Breast epithelium (tissue), 4 donors: ENCODE measurements at regions not wholly inside any gene's neighbourhood (a gene's known extent, or its start where the extent isn't known, plus 50 kb on each side); places are given as distances from the start of the nearest gene placed in this dataset.

Source experiments
- DNase-seq, 2 donors: peaks; one replicate each; pipeline ENCODE4 v3.0.0-alpha.2; 2019; ENCODE audit warnings: low spot score in 2 of 2
- H3K27ac ChIP-seq, 2 donors: fragments of 200-600 bp; sonication (generic) in 1 of 2; one replicate each; pipeline ENCODE4 v1.5.1; 2016 to 2019; ENCODE audit warnings: mild to moderate bottlenecking in 1 of 2
- H3K27me3 ChIP-seq, 2 donors: fragments of 200-600 bp; sonication (generic) in 1 of 2; one replicate each; pipeline versions ENCODE4 v1.5.1 to v1.6.0; 2017 to 2019; ENCODE audit warnings: control low read depth in 1 of 2, mild to moderate bottlenecking in 1 of 2
- H3K36me3 ChIP-seq: fragments of 200-600 bp; one replicate; pipeline ENCODE4 v1.5.1; 2019
- H3K4me1 ChIP-seq, 2 donors: fragments of 200-600 bp; sonication (generic); one replicate each; pipeline ENCODE4 v1.5.1; 2016 to 2019; ENCODE audit warnings: control low read depth in 1 of 2
- H3K4me3 ChIP-seq, 3 donors: fragments of 200-600 bp; sonication (generic); 1 replicate in 2 of 3; 2 replicates in 1 of 3; pipeline ENCODE4 v1.5.1; 2016 to 2019; ENCODE audit warnings: mild to moderate bottlenecking in 3 of 3, moderate library complexity in 2 of 3
- H3K9me3 ChIP-seq, 2 donors: fragments of 200-600 bp; sonication (generic) in 1 of 2; one replicate each; pipeline ENCODE4 v1.5.1; 2016 to 2019; ENCODE audit warnings: control low read depth in 1 of 2
- CTCF ChIP-seq, 3 donors: fragments of 450-650 bp; IDR thresholded peaks; one replicate each; pipeline ENCODE4 v1.5.1; 2016 to 2017; ENCODE audit warnings: antibody characterized with exemption in 3 of 3, mild to moderate bottlenecking in 3 of 3, moderate library complexity in 3 of 3
- POLR2A ChIP-seq: fragments of 450-650 bp; IDR thresholded peaks from one replicate; pipeline ENCODE4 v1.6.1; 2016; ENCODE audit warnings: antibody characterized with exemption, mild to moderate bottlenecking, moderate library complexity
- POLR2AphosphoS5 ChIP-seq, 3 donors: sonication (generic); formaldehyde crosslinking; IDR thresholded peaks; one replicate each; pipeline ENCODE4 v1.6.1; 2017; ENCODE audit warnings: antibody characterized with exemption in 3 of 3
- intact Hi-C: fragments of 100-400 bp; cut with DNase I; formaldehyde crosslinking; loops from one replicate; pipeline ENCODE4 v1.15.1; 2023; ENCODE audit warnings: low total_unique reads

GRCh38 chr4:135250040-135250439, 1048.5 kb upstream of the PABPC4L start:
- no peak for DNase-seq
- Histone ChIP-seq H3K4me1 (no peaks in the 10 kb centered on the region), H3K27me3 (no peaks in the 10 kb centered on the region), H3K9me3 (no peaks in the 10 kb centered on the region), H3K36me3 (no peaks in the 10 kb centered on the region), H3K27ac (no peak overlapping the region), H3K4me3 (no peak overlapping the region)
- intact Hi-C loops = loop anchor here (10.0 kb wide), 2 partner anchors 245 to 1825 kb away; no protein-coding TSS in a partner anchor
- TF ChIP-seq POLR2A (no peak), CTCF (IDR thresholded peaks at IDR 0.05) (no peak), POLR2AphosphoS5 (IDR thresholded peaks at IDR 0.05) (no peak)

- Histone ChIP-seq H3K36me3 (no peaks in the 10 kb centered on the region), H3K4me3 (no peak overlapping the region), H3K27ac (no peak overlapping the region), H3K4me1 (no peaks in the 10 kb centered on the region), H3K9me3 (no peaks in the 10 kb centered on the region), H3K27me3 (no peaks in the 10 kb centered on the region)
- no peak for TF ChIP-seq POLR2A
- no peak for TF ChIP-seq POLR2AphosphoS5 (IDR thresholded peaks at IDR 0.05)
- no peak for DNase-seq
- intact Hi-C loops = no loop called here
Observed at GRCh38 chr4:135249024-135249423, 1047.4 kb upstream of the PABPC4L start.

- H3K27ac ChIP-seq = no peak overlapping the region
- no peaks in the 10 kb centered on the region for H3K27me3 ChIP-seq
- H3K9me3 ChIP-seq = no peaks in the 10 kb centered on the region
- no peak for TF ChIP-seq POLR2AphosphoS5 (IDR thresholded peaks at IDR 0.05)
- TF ChIP-seq CTCF (IDR thresholded peaks at IDR 0.05) = no peak
- no peak for TF ChIP-seq POLR2A
- intact Hi-C loops = no loop called here
- no peak for DNase-seq
- H3K4me1 ChIP-seq = no peaks in the 10 kb centered on the region
- H3K36me3 ChIP-seq = no peaks in the 10 kb centered on the region
- H3K4me3 ChIP-seq = no peak overlapping the region
Observed at GRCh38 chr4:135244696-135245095, 1043.1 kb upstream of the PABPC4L start.

- no peaks in the 10 kb centered on the region for H3K9me3 ChIP-seq
- TF ChIP-seq POLR2A = no peak
- TF ChIP-seq POLR2AphosphoS5 (IDR thresholded peaks at IDR 0.05) = no peak
- TF ChIP-seq CTCF (IDR thresholded peaks at IDR 0.05) = no peak
- no peak for DNase-seq
- H3K36me3 ChIP-seq = no peaks in the 10 kb centered on the region
- intact Hi-C loops = no loop called here
- no peaks in the 10 kb centered on the region for H3K4me1 ChIP-seq
- no peak overlapping the region for H3K4me3 ChIP-seq
- no peaks in the 10 kb centered on the region for H3K27me3 ChIP-seq
- H3K27ac ChIP-seq = no peak overlapping the region
Observed at GRCh38 chr4:135244056-135244455, 1042.5 kb upstream of the PABPC4L start.

GRCh38 chr4:135240796-135241195, 1039.2 kb upstream of the PABPC4L start:
- Histone ChIP-seq H3K4me3 (no peak overlapping the region), H3K27me3 (no peaks in the 10 kb centered on the region), H3K9me3 (no peaks in the 10 kb centered on the region), H3K4me1 (no peaks in the 10 kb centered on the region), H3K36me3 (no peaks in the 10 kb centered on the region), H3K27ac (no peak overlapping the region)
- intact Hi-C loops = no loop called here
- TF ChIP-seq POLR2A (no peak), POLR2AphosphoS5 (IDR thresholded peaks at IDR 0.05) (no peak), CTCF (IDR thresholded peaks at IDR 0.05) (no peak)
- DNase-seq = no peak

GRCh38 chr4:135239964-135240363, 1038.4 kb upstream of the PABPC4L start:
- no peak for TF ChIP-seq POLR2AphosphoS5 (IDR thresholded peaks at IDR 0.05)
- no peak for TF ChIP-seq POLR2A
- TF ChIP-seq CTCF (IDR thresholded peaks at IDR 0.05) = no peak
- Histone ChIP-seq H3K36me3 (no peaks in the 10 kb centered on the region), H3K27ac (no peak overlapping the region), H3K4me1 (no peaks in the 10 kb centered on the region), H3K9me3 (no peaks in the 10 kb centered on the region), H3K27me3 (no peaks in the 10 kb centered on the region), H3K4me3 (no peak overlapping the region)
- intact Hi-C loops = no loop called here
- no peak for DNase-seq
